ENCODE measurements at regions not wholly inside any gene's neighbourhood (a gene's known extent, or its start where the extent isn't known, plus 50 kb on each side); places are given as distances from the start of the nearest gene placed in this dataset.

DNA sequence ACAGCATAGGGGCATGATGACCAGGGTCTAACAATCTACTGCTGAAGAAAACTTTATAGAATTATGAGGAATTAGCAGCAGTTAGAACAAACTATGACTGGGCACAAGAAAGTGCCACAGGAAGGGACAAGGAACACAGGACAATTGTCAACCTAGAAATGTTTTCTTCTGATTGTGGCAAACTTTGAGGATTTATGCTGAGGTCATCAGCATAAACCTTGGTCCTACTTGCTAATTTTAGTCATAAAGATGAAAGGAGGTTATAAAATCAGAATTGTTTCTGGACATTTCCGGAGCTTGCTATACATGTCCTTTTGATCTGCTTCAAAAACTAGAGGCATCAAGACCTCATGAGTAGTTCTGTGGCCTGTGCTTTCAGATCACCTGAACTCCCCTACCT is 446.6 kb upstream of the THBS1 start:
- TF ChIP-seq, protein P1, sequence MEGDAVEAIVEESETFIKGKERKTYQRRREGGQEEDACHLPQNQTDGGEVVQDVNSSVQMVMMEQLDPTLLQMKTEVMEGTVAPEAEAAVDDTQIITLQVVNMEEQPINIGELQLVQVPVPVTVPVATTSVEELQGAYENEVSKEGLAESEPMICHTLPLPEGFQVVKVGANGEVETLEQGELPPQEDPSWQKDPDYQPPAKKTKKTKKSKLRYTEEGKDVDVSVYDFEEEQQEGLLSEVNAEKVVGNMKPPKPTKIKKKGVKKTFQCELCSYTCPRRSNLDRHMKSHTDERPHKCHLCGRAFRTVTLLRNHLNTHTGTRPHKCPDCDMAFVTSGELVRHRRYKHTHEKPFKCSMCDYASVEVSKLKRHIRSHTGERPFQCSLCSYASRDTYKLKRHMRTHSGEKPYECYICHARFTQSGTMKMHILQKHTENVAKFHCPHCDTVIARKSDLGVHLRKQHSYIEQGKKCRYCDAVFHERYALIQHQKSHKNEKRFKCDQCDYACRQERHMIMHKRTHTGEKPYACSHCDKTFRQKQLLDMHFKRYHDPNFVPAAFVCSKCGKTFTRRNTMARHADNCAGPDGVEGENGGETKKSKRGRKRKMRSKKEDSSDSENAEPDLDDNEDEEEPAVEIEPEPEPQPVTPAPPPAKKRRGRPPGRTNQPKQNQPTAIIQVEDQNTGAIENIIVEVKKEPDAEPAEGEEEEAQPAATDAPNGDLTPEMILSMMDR (IDR thresholded peaks at IDR 0.05; ENCODE audit: insufficient read depth, low read length, poor library complexity, severe bottlenecking): no peak
- TF ChIP-seq EZH2phosphoT487 (conservative IDR thresholded peaks at IDR 0.05; ENCODE audit: low read length): no peak

Measured in SU-DHL-6 (cell line).